ENCODE measurements at regions not wholly inside any gene's neighbourhood (a gene's known extent, or its start where the extent isn't known, plus 50 kb on each side); places are given as distances from the start of the nearest gene placed in this dataset.

GRCh38 chr18:29648891-29649290 lies 1393.7 kb downstream of the DSC3 start:
- Histone ChIP-seq H3K36me3 (replicated peaks in 1 of 2; ENCODE audit: control insufficient read depth in 1 of 2, insufficient read depth in 2 of 2, low read length in 2 of 2) (no peaks in the 10 kb centered on the region), H2AFZ (ENCODE audit: low read length) (no peak overlapping the region), H3K4me3 (replicated peaks in 1 of 3; ENCODE audit: insufficient read depth in 1 of 3, low read depth in 2 of 3, low read length in 3 of 3) (no peak overlapping the region), H3K9me3 (ENCODE audit: low read length) (no peaks in the 10 kb centered on the region), H3K27ac (ENCODE audit: extremely low read length, insufficient read depth, low read length) (no peak overlapping the region), H3K27me3 (ENCODE audit: control insufficient read depth in 1 of 2, insufficient read depth in 2 of 2, low read length in 2 of 2) (no peaks in the 10 kb centered on the region), H3K9ac (ENCODE audit: insufficient read depth, low read depth, low read length) (no peak overlapping the region), H3K4me2 (ENCODE audit: low read depth, low read length) (no peak overlapping the region), H3K79me2 (ENCODE audit: insufficient read depth, low read length) (no peaks in the 10 kb centered on the region), H4K20me1 (ENCODE audit: insufficient read depth, low read length) (no peaks in the 10 kb centered on the region), H3K4me1 (ENCODE audit: insufficient read depth, low read length) (no peaks in the 10 kb centered on the region)
- DNase-seq (ENCODE audit: low spot score) (no peak), ATAC-seq (no peak), FAIRE-seq (no peak)
- ChIA-PET POLR2A (no interaction called here), CTCF (ENCODE audit: low intra/inter-chr PET ratio, low total read pairs) (no interaction called here)
- intact Hi-C loops (cut with micrococcal nuclease; ENCODE audit: unreplicated experiment) = no loop called here
- 5% methylated on average over 1 of the region's 1 CpG for WGBS (ENCODE audit: low lambda C conversion rate)
- in situ Hi-C loops (cut with HindIII; ENCODE audit: extremely low pct_ligation_motif_present, low pct_unique_long_range_greater_than_20kb) = no loop called here
- no TSS peak for BruUV-seq (replicated peaks)
- TF ChIP-seq KLF13 (CRISPR knock-in tag; IDR thresholded peaks at IDR 0.05) (no peak), MIER3 (CRISPR knock-in tag; IDR thresholded peaks at IDR 0.05; ENCODE audit: borderline replicate concordance) (no peak), ZNF780A (CRISPR knock-in tag; IDR thresholded peaks at IDR 0.05) (no peak), ZBTB49 (CRISPR knock-in tag; IDR thresholded peaks at IDR 0.05; ENCODE audit: borderline replicate concordance) (no peak), ZNF264 (CRISPR knock-in tag; IDR thresholded peaks at IDR 0.05) (no peak), ZNF331 (CRISPR knock-in tag; IDR thresholded peaks at IDR 0.05) (no peak), ZBTB8A (CRISPR knock-in tag; IDR thresholded peaks at IDR 0.05; ENCODE audit: borderline replicate concordance, low read depth) (no peak), TFDP1 (CRISPR knock-in tag; IDR thresholded peaks at IDR 0.05; ENCODE audit: borderline replicate concordance) (no peak), TOPORS (CRISPR knock-in tag; IDR thresholded peaks at IDR 0.05) (no peak), JUNB (CRISPR knock-in tag; IDR thresholded peaks at IDR 0.05; ENCODE audit: borderline replicate concordance) (no peak), KDM1A (CRISPR knock-in tag; IDR thresholded peaks at IDR 0.05) (no peak), POGZ (CRISPR knock-in tag; IDR thresholded peaks at IDR 0.05) (no peak), ZNF280B (CRISPR knock-in tag; IDR thresholded peaks at IDR 0.05; ENCODE audit: borderline replicate concordance) (no peak), THAP8 (CRISPR knock-in tag; IDR thresholded peaks at IDR 0.05; ENCODE audit: borderline replicate concordance) (no peak), ZNF703 (CRISPR knock-in tag; IDR thresholded peaks at IDR 0.05; ENCODE audit: borderline replicate concordance) (no peak), ZNF263 (CRISPR knock-in tag; IDR thresholded peaks at IDR 0.05) (no peak), ZNF512 (CRISPR knock-in tag; IDR thresholded peaks at IDR 0.05) (no peak), ZNF329 (CRISPR knock-in tag; IDR thresholded peaks at IDR 0.05; ENCODE audit: low read depth) (no peak)
